Duodenal mucosa (tissue), 2 donors: ENCODE measurements at regions not wholly inside any gene's neighbourhood (a gene's known extent, or its start where the extent isn't known, plus 50 kb on each side); places are given as distances from the start of the nearest gene placed in this dataset.

Experiments
- H3K27ac ChIP-seq: one replicate; pipeline ENCODE4 v1.7.0; 2013; ENCODE audit warnings: low read depth, low read length
- H3K27me3 ChIP-seq, 2 donors: one replicate each; pipeline ENCODE4 v1.7.0; 2013; ENCODE audit warnings: low read length in 2 of 2, control low read depth in 1 of 2; ENCODE audit not compliant: insufficient read depth in 2 of 2, control insufficient read depth in 1 of 2
- H3K36me3 ChIP-seq, 2 donors: one replicate each; pipeline ENCODE4 v1.7.0; 2013; ENCODE audit warnings: low read length in 2 of 2, control low read depth in 1 of 2; ENCODE audit not compliant: insufficient read depth in 2 of 2, control insufficient read depth in 1 of 2
- H3K4me1 ChIP-seq, 2 donors: one replicate each; pipeline ENCODE4 v1.7.0; 2013; ENCODE audit warnings: low read length in 2 of 2, control low read depth in 1 of 2; ENCODE audit not compliant: insufficient read depth in 2 of 2, control insufficient read depth in 1 of 2
- H3K4me3 ChIP-seq, 2 donors: one replicate each; pipeline ENCODE4 v1.7.0; 2013; ENCODE audit warnings: low read length in 2 of 2, low read depth in 1 of 2
- H3K9ac ChIP-seq, 2 donors: one replicate each; pipeline ENCODE4 v1.7.0; 2013; ENCODE audit warnings: low read length in 2 of 2, low read depth in 1 of 2
- H3K9me3 ChIP-seq, 2 donors: one replicate each; pipeline ENCODE4 v1.7.0; 2013; ENCODE audit warnings: low read length in 2 of 2, control low read depth in 1 of 2; ENCODE audit not compliant: control insufficient read depth in 1 of 2

GRCh38 chr17:70610161-70610560, 440.8 kb downstream of the KCNJ2 start:
- Histone ChIP-seq H3K27ac (no peak overlapping the region), H3K9ac (no peak overlapping the region)

GRCh38 chr17:70613681-70614080, 444.3 kb downstream of the KCNJ2 start:
- Histone ChIP-seq H3K9me3 (no peaks in the 10 kb centered on the region), H3K9ac (no peak overlapping the region), H3K4me1 (no peaks in the 10 kb centered on the region), H3K27ac (no peak overlapping the region), H3K27me3 (no peaks in the 10 kb centered on the region), H3K36me3 (no peaks in the 10 kb centered on the region), H3K4me3 (no peak overlapping the region)

More at GRCh38 chr17:70610161-70610560, 440.8 kb downstream of the KCNJ2 start:
- H3K4me3 ChIP-seq, result no peak overlapping the region
- no peaks in the 10 kb centered on the region for H3K36me3 ChIP-seq
- no peaks in the 10 kb centered on the region for H3K9me3 ChIP-seq
- H3K4me1 ChIP-seq, result no peaks in the 10 kb centered on the region
- no peaks in the 10 kb centered on the region for H3K27me3 ChIP-seq

GRCh38 chr17:70615831-70616230, 446.5 kb downstream of the KCNJ2 start:
- Histone ChIP-seq H3K4me3 (no peak overlapping the region), H3K27ac (no peak overlapping the region), H3K9ac (no peak overlapping the region), H3K27me3 (no peaks in the 10 kb centered on the region), H3K4me1 (no peaks in the 10 kb centered on the region), H3K9me3 (no peaks in the 10 kb centered on the region), H3K36me3 (no peaks in the 10 kb centered on the region)

- Histone ChIP-seq H3K36me3 (no peaks in the 10 kb centered on the region), H3K4me3 (no peak overlapping the region), H3K9me3 (no peaks in the 10 kb centered on the region), H3K4me1 (no peaks in the 10 kb centered on the region), H3K27ac (no peak overlapping the region), H3K27me3 (no peaks in the 10 kb centered on the region), H3K9ac (no peak overlapping the region)
Observed at GRCh38 chr17:70618641-70619040, 449.3 kb downstream of the KCNJ2 start.

GRCh38 chr17:70621566-70621965, 452.2 kb downstream of the KCNJ2 start:
- Histone ChIP-seq H3K27me3 (no peaks in the 10 kb centered on the region), H3K27ac (no peak overlapping the region), H3K4me3 (no peak overlapping the region), H3K36me3 (no peaks in the 10 kb centered on the region), H3K4me1 (no peaks in the 10 kb centered on the region), H3K9ac (no peak overlapping the region), H3K9me3 (no peaks in the 10 kb centered on the region)

- Histone ChIP-seq H3K4me1 (no peaks in the 10 kb centered on the region), H3K4me3 (no peak overlapping the region), H3K36me3 (no peaks in the 10 kb centered on the region), H3K9me3 (no peaks in the 10 kb centered on the region), H3K9ac (no peak overlapping the region), H3K27me3 (no peaks in the 10 kb centered on the region), H3K27ac (no peak overlapping the region)
Observed at GRCh38 chr17:70622368-70623260, 453.3 kb downstream of the KCNJ2 start.

GRCh38 chr17:70624211-70624610, 454.9 kb downstream of the KCNJ2 start:
- Histone ChIP-seq H3K9ac (no peak overlapping the region), H3K4me3 (no peak overlapping the region), H3K4me1 (no peaks in the 10 kb centered on the region), H3K27me3 (no peaks in the 10 kb centered on the region), H3K9me3 (no peaks in the 10 kb centered on the region), H3K27ac (no peak overlapping the region), H3K36me3 (no peaks in the 10 kb centered on the region)

GRCh38 chr17:70629902-70630301, 460.6 kb downstream of the KCNJ2 start:
- no peak overlapping the region for H3K9ac ChIP-seq
- no peaks in the 10 kb centered on the region for H3K4me1 ChIP-seq
- H3K9me3 ChIP-seq, result no peaks in the 10 kb centered on the region
- H3K27me3 ChIP-seq, result no peaks in the 10 kb centered on the region
- H3K36me3 ChIP-seq, result no peaks in the 10 kb centered on the region
- H3K4me3 ChIP-seq, result no peak overlapping the region
- no peak overlapping the region for H3K27ac ChIP-seq

- H3K4me3 ChIP-seq, result no peak overlapping the region
Observed at GRCh38 chr17:70636517-70637133, 467.3 kb downstream of the KCNJ2 start.

GRCh38 chr17:70642059-70642458, 472.7 kb downstream of the KCNJ2 start:
- Histone ChIP-seq H3K27ac (no peak overlapping the region), H3K36me3 (no peaks in the 10 kb centered on the region), H3K27me3 (no peaks in the 10 kb centered on the region), H3K4me3 (no peak overlapping the region), H3K4me1 (no peaks in the 10 kb centered on the region), H3K9me3 (peaks cover 0 to 5% of the 10 kb centered on the region in 2 donors), H3K9ac (no peak overlapping the region)

More at GRCh38 chr17:70636517-70637133, 467.3 kb downstream of the KCNJ2 start:
- Histone ChIP-seq H3K36me3 (no peaks in the 10 kb centered on the region), H3K9ac (no peak overlapping the region), H3K9me3 (no peaks in the 10 kb centered on the region), H3K27ac (no peak overlapping the region), H3K4me1 (no peaks in the 10 kb centered on the region), H3K27me3 (no peaks in the 10 kb centered on the region)
